Right lobe of liver (tissue), 6 donors: ENCODE measurements at regions not wholly inside any gene's neighbourhood (a gene's known extent, or its start where the extent isn't known, plus 50 kb on each side); places are given as distances from the start of the nearest gene placed in this dataset.
"Not testable (repeated sequence)": the region's sequence is repeated elsewhere in the genome, so short reads cannot be mapped to it uniquely, and the experiment has no call there.

Experiments
- ATAC-seq, 4 donors: fragments of 200-7000 bp; cut with Tn5 transposase; one replicate each; pipeline ENCODE4 v1.9.1; 2020; ENCODE audit warnings: mild to moderate bottlenecking in 4 of 4, moderate library complexity in 4 of 4
- DNase-seq, 3 donors: peaks; one replicate each; pipeline ENCODE4 v3.0.0-alpha.2; 2020
- H3K27ac ChIP-seq, 3 donors: fragments of 200-600 bp; one replicate each; pipeline ENCODE4 v1.8.0; 2022
- H3K27me3 ChIP-seq, 2 donors: fragments of 200-600 bp; one replicate each; pipeline ENCODE4 v1.8.0; 2022
- H3K36me3 ChIP-seq, 4 donors: fragments of 200-600 bp; sonication (generic) in 1 of 4; one replicate each; pipeline versions ENCODE4 v1.5.1 to v1.8.0; 2017 to 2022; ENCODE audit warnings: control low read depth in 1 of 4
- H3K4me1 ChIP-seq, 4 donors: fragments of 200-600 bp; sonication (generic) in 1 of 4; one replicate each; pipeline versions ENCODE4 v1.5.1 to v1.8.0; 2017 to 2022; ENCODE audit warnings: control low read depth in 1 of 4
- H3K4me3 ChIP-seq, 3 donors: fragments of 200-600 bp; one replicate each; pipeline ENCODE4 v1.8.0; 2022
- H3K9me3 ChIP-seq, 4 donors: fragments of 200-600 bp; sonication (generic) in 1 of 4; one replicate each; pipeline versions ENCODE4 v1.5.1 to v1.8.0; 2017 to 2022; ENCODE audit warnings: control low read depth in 1 of 4
- POLR2A ChIP-seq: fragments of 450-650 bp; IDR thresholded peaks from one replicate; pipeline ENCODE4 v1.6.1; 2017; ENCODE audit warnings: antibody characterized with exemption, mild to moderate bottlenecking
- WGBS: methylation state at CpG from one replicate; pipeline ENCODE4 v1.1.6; 2018; ENCODE audit warnings: low coverage, low lambda C conversion rate; ENCODE audit not compliant: insufficient coverage; ENCODE audit errors: missing lambda C conversion rate; 5-methylcytosine and 5-hydroxymethylcytosine counted together
- intact Hi-C, 2 donors: fragments of 100-400 bp; cut with DNase I; formaldehyde crosslinking; loops; one replicate each; pipeline versions ENCODE4 v1.11.2 to v1.14.1; 2022
- TF ChIP-seq, protein P1 (sequence below), 4 donors: fragments of 200-600 bp in 3 of 4; fragments of 450-650 bp in 1 of 4; IDR thresholded peaks; one replicate each; pipeline versions ENCODE4 v1.5.1 to v1.8.0; 2016 to 2022; ENCODE audit warnings: antibody characterized with exemption in 4 of 4, mild to moderate bottlenecking in 2 of 4
- donor health status: DM: no; HTN: yes; CAD: no.
- donor health status: DM: no; HTN: no; CAD: no.
- donor health status: DM: no; HTN: no; CAD: no.
- donor health status: DM: no; HTN: yes; CAD: no.
- donor health status: DM: no; HTN: yes; CAD: no.

DNA sequence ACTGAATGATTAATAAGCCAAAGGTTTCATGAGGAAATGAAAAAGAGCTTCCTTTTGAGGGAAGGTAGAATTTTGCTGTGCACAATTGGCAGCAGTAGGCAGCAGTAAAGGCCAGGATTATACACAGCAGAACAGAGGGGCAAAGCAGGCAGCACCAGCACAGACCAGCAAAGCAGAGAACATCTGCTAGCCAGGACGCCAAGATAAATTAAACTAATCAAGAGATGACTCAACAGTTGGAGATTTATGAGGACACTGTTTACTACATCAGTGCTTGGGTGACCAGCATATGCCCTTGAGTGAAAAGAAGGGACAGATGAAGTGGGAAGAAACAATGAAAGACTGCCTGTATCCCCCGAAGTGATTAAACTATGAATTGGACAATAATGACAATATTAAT is 871.4 kb upstream of the CDH10 start:
- intact Hi-C loops: no loop called here
- Histone ChIP-seq H3K27ac (no peak overlapping the region), H3K9me3 (no peaks in the 10 kb centered on the region), H3K4me1 (no peaks in the 10 kb centered on the region), H3K27me3 (no peaks in the 10 kb centered on the region), H3K36me3 (no peaks in the 10 kb centered on the region), H3K4me3 (no peak overlapping the region)
- DNase-seq (no peak), ATAC-seq (no peak)
- no peak for TF ChIP-seq POLR2A
- TF ChIP-seq, protein P1, sequence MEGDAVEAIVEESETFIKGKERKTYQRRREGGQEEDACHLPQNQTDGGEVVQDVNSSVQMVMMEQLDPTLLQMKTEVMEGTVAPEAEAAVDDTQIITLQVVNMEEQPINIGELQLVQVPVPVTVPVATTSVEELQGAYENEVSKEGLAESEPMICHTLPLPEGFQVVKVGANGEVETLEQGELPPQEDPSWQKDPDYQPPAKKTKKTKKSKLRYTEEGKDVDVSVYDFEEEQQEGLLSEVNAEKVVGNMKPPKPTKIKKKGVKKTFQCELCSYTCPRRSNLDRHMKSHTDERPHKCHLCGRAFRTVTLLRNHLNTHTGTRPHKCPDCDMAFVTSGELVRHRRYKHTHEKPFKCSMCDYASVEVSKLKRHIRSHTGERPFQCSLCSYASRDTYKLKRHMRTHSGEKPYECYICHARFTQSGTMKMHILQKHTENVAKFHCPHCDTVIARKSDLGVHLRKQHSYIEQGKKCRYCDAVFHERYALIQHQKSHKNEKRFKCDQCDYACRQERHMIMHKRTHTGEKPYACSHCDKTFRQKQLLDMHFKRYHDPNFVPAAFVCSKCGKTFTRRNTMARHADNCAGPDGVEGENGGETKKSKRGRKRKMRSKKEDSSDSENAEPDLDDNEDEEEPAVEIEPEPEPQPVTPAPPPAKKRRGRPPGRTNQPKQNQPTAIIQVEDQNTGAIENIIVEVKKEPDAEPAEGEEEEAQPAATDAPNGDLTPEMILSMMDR (IDR thresholded peaks at IDR 0.05): no peak
- WGBS: 40% methylated on average over 2 of the region's 2 CpGs

DNA sequence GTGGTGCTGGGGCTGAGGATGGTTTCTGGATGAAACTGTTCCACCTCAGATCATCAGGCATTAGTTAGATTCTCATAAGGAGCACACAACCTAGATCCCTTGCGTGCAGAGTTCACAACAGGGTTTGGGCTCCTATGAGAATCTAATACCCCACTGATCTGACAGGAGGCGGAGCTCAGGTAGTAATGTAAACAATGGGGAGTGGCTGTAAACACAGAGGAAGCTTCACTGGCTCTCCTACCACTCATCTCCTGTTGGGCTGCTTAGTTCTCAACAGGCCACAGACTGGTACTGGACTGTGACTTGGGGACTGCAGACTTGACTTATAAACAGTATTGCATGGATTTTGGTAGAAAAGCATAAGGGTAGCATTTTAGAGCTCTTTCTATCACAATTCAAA is 870.7 kb upstream of the CDH10 start:
- no peaks in the 10 kb centered on the region for H3K27me3 ChIP-seq
- intact Hi-C loops: no loop called here
- no peak overlapping the region for H3K4me3 ChIP-seq
- WGBS: 61% methylated on average over 2 of the region's 2 CpGs
- no peaks in the 10 kb centered on the region for H3K36me3 ChIP-seq
- no peaks in the 10 kb centered on the region for H3K4me1 ChIP-seq
- ATAC-seq (no peak), DNase-seq (no peak)
- no peak for TF ChIP-seq POLR2A
- TF ChIP-seq, protein P1 (IDR thresholded peaks at IDR 0.05): no peak
- H3K9me3 ChIP-seq: no peaks in the 10 kb centered on the region
- no peak overlapping the region for H3K27ac ChIP-seq

DNA sequence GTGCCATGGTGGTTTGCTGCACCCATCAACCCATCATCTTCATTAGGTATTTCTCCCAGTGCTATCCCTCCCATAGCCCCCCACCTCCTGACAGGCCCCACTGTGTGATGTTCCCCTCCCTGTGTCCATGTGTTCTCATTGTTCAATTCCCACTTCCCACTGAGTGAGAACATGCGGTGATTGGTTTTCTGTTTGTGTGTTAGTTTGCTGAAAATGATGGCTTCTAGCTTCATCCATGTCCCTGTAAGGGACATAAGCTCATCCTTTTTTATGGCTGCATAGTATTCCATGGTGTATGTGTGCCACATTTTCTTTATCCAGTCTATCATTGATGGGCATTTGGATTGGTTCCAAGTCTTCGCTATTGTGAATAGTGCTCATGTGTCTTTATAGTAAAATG is 865.9 kb upstream of the CDH10 start:
- H3K27me3 ChIP-seq, H3K36me3 ChIP-seq, ATAC-seq, H3K4me1 ChIP-seq, H3K27ac ChIP-seq, DNase-seq, H3K9me3 ChIP-seq, H3K4me3 ChIP-seq, intact Hi-C loops: not testable (repeated sequence)
- 75% methylated on average over 2 of the region's 2 CpGs for WGBS

DNA sequence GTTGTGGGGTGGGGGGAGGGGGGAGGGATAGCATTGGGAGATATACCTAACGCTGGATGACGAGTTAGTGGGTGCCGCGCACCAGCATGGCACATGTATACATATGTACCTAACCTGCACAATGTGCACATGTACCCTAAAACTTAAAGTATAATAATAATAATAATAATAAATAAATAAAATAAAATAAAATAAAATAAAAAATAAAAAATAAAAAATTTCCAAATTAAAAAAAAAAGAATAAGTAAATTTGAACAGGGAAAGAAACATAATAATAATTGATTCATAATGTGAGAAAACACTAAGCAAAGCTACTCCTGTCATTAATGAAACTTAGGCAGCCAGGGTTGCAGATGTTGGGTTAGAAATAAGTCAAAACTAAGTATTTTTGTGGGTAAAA is 863.2 kb upstream of the CDH10 start:
- H3K36me3 ChIP-seq, H3K4me1 ChIP-seq, intact Hi-C loops, DNase-seq, H3K27ac ChIP-seq, H3K4me3 ChIP-seq, ATAC-seq, H3K9me3 ChIP-seq, H3K27me3 ChIP-seq: not testable (repeated sequence)
- 98% methylated on average over 4 of the region's 4 CpGs for WGBS

DNA sequence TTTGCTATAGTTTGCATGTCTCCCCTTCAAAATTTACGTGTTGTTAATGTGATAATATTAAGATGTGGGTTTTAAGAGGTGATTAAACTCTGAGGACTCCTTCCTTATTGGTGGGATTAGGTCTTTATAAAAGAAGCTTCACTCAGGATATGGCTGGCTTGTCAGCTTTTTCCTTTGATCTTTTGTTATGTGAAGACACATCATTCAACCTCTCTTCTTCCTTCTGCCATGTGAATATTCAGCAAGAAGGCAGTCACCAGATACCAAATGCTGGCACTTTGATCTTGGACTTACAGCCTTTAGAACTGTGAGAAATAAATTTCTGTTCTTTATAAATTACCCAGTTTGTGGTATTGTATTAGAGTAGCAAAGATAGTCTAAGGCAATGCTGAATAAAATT is 855.9 kb upstream of the CDH10 start:
- Histone ChIP-seq H3K4me1 (no peaks in the 10 kb centered on the region), H3K9me3 (no peaks in the 10 kb centered on the region), H3K4me3 (no peak overlapping the region), H3K36me3 (no peaks in the 10 kb centered on the region), H3K27me3 (no peaks in the 10 kb centered on the region), H3K27ac (no peak overlapping the region)
- ATAC-seq (no peak), DNase-seq (no peak)
- 46% methylated on average over 1 of the region's 1 CpG for WGBS
- intact Hi-C loops: no loop called here
- TF ChIP-seq POLR2A: no peak
- TF ChIP-seq, protein P1 (IDR thresholded peaks at IDR 0.05): no peak

DNA sequence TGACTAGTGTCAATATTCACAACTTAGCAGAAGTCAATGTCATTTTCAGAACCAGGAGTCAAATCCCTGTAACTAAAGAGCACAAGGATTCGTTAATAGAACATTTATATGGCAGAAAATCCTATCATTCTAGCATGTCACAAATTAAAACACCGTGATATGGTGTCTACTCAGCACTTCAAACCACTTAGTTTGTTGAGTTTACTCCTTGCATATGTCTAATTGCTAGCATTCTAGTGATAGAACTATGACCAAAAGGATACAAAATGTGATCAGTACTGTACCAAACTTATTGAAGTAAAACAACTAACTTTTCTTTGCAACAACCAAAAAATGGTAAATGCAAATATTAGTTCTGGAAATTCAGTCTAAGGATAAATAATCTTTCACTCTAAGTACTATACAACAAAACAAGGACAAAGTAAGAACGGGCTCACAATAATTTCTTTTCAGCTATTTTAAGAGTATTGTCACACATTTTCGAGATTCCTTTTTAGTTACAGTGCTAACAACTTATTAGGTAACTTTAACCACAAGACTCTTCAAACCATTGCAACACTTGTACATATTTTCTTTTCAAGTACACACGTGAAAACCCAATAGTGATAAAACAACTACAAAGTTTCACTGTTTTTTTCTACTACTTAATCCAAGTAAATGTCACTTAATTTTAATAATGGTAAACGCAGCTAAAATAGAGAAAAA is 845.2 kb upstream of the CDH10 start:
- no peak for ATAC-seq
- intact Hi-C loops: no loop called here

More for the DNA sequence above, 845.2 kb upstream of the CDH10 start:
- WGBS: 30% methylated on average over 6 of the region's 6 CpGs
- no peaks in the 10 kb centered on the region for H3K9me3 ChIP-seq
- no peak overlapping the region for H3K27ac ChIP-seq
- TF ChIP-seq, protein P1 (IDR thresholded peaks at IDR 0.05): no peak
- TF ChIP-seq POLR2A: no peak
- H3K36me3 ChIP-seq: no peaks in the 10 kb centered on the region
- no peaks in the 10 kb centered on the region for H3K4me1 ChIP-seq
- no peak overlapping the region for H3K4me3 ChIP-seq
- DNase-seq: no peak
- no peaks in the 10 kb centered on the region for H3K27me3 ChIP-seq
